GM21515 (cell line): ENCODE measurements at regions not wholly inside any gene's neighbourhood (a gene's known extent, or its start where the extent isn't known, plus 50 kb on each side); places are given as distances from the start of the nearest gene placed in this dataset.
"Not testable (repeated sequence)": the region's sequence is repeated elsewhere in the genome, so short reads cannot be mapped to it uniquely, and the experiment has no call there.

ENCODE experiments used
- ATAC-seq: cut with Tn5 transposase; IDR thresholded peaks from one replicate; pipeline ENCODE4 v1.9.1; 2021; ENCODE audit not compliant: unreplicated experiment

GRCh38 chr11:36777311-36777710 lies 179.3 kb upstream of the RAG2 start:
- no peak for ATAC-seq

- ATAC-seq, result no peak
Observed at GRCh38 chr11:36775756-36776155, 177.7 kb upstream of the RAG2 start.

GRCh38 chr11:36775130-36775529 lies 177.1 kb upstream of the RAG2 start:
- no peak for ATAC-seq

- no peak for ATAC-seq
Observed at GRCh38 chr11:36774603-36775002, 176.6 kb upstream of the RAG2 start.

- peak; percentile 69 for ATAC-seq
Observed at GRCh38 chr11:36763187-36763586, 165.2 kb upstream of the RAG2 start.

GRCh38 chr11:36757075-36757474 lies 159.0 kb upstream of the RAG2 start:
- ATAC-seq, result no peak

GRCh38 chr11:36753960-36754359 lies 155.9 kb upstream of the RAG2 start:
- ATAC-seq, result no peak

DNA sequence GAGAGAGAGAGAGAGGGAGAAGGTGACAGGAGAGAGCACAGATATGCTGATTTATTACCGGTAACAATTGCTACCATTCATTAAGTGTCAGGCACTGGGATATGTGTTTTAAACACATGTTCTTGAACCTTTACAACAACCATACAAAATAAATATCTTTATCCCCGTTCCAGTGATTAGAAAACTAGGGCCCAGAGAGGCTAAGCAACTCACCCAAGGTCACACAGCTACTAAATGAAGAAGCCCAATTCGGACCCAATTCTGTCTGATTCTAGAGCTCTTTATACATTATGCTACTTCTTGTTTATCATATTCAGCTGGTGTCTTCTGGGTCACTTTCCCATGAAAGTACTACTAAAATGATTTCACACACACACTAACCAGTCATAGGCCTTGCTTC lies 154.0 kb upstream of the RAG2 start:
- no peak for ATAC-seq

DNA sequence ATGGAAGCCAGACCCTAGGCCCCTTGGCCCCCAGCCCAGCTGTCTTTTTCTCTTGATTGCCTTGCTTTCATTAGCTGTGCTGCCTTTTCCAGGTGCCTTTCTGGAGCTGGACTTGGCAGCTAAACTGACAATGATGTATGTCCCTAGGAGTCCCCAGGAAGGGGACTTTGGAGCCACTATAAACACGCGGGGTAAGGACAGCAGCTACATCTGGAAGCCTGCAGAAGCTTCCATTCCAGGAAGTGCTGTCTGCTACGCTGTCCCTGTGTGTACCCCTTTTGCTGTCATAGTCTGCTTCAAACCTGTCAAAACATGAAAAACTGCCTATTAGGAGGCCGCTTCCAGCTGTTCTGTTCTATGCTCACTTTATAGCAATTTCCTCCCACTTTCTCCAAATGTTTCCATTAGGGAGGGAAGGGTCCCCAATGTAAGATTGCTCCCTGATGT lies 153.3 kb upstream of the RAG2 start:
- ATAC-seq, result no peak

GRCh38 chr11:36750349-36750748 lies 152.3 kb upstream of the RAG2 start:
- ATAC-seq, result no peak

- ATAC-seq, result no peak
Observed at GRCh38 chr11:36748836-36749235, 150.8 kb upstream of the RAG2 start.

DNA sequence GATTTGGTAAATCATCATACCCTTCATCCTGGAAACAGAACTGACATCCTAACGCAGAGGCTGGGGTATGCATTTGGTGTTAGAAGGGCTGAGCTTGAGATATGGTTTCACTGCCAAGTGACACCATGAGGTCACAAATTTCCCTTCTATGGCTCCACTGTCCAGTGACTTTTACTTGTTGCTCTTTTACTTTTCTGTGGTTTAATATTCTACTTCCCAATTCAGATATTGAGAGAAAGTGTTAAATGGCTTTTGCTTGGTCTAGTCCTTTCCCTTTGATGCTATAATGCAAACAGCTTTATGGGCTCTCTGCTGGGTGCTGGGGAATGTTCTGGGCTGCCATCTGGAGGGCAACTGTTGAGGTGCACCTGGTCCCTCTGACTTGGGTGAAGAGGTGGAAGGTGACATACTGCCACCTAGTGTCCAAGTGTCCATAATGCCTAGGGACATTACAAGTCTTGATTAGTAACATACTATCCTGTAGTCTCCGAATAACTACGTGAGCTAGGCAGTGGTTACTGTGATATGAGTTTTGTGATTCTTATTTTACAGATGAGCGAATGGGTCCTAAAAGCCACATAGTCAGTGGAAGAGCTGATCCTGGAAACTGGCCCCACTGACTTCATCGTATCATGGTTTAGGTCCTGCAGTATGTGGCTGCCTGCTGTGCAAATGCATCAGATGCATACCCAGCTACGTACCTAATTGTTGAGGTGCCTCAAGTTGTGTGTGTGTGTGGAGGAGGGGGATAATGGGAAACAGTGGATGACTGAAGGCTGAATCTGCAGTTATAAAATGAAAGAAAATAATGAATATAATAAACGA lies 149.1 kb upstream of the RAG2 start:
- peak; percentile 96 for ATAC-seq

GRCh38 chr11:36744375-36745168 lies 146.5 kb upstream of the RAG2 start:
- ATAC-seq, result no peak

GRCh38 chr11:36743039-36743438 lies 145.0 kb upstream of the RAG2 start:
- ATAC-seq, result no peak

DNA sequence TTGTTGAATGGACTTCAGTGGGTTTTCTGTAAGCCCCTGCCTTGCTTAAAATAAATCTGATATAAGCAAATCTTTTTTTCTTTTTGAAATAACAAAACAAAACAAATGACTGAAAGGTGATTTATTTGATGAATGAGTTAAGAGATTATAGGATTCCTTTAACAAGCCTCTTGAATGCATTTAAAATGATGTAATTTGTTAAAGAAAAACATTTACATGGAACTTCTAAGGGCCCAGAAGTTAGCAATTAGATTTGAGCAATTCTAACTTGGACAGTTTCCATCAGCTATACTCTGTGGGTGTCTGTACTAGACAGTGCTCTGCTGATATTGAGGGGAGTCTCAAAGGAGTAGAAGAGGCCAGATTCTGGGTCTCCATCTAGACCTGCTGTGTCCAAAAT lies 143.5 kb upstream of the RAG2 start:
- no peak for ATAC-seq

GRCh38 chr11:36738292-36738861 lies 140.3 kb upstream of the RAG2 start:
- no peak for ATAC-seq

GRCh38 chr11:36736103-36736502 lies 138.1 kb upstream of the RAG2 start:
- no peak for ATAC-seq

- ATAC-seq, result not testable (repeated sequence)
Observed at GRCh38 chr11:36733721-36734120, 135.7 kb upstream of the RAG2 start.

DNA sequence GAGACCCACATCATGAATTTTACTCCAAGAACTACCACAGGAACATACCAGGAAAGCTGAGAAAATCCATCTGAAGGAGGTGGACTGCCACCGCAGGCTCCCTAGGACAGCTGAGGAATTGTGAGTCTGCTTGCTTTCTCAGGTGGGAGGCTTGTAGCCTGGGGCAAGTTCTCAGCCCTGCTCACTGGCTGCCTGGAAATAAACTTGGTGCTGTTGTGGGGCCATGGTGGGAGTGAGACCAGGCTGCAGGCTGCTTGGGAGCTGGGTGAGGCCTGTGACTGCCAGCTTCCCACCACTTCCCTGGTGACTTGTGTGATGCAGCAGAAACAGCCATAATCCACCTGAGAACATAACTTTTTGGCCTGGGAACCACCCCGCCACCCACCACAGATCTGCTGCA lies 132.7 kb upstream of the RAG2 start:
- ATAC-seq, result no peak

DNA sequence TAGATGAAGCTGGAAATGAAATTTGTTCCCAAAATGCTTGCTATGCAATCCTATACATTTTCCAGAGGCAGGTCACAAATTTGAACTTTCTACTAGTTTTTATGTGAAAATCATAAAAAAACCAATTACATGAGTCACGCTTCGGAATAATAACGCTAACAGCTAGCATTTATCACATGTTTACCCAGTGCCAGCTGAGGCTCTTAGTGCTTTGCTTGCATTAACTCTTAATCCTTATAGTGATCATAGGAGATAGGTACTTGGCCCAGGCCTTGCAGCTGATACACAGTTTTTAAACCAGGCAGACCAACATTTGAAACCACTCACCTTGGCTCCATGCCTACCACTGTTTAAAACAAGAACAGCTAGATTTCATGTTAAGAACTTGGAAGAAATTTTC lies 131.8 kb upstream of the RAG2 start:
- no peak for ATAC-seq

DNA sequence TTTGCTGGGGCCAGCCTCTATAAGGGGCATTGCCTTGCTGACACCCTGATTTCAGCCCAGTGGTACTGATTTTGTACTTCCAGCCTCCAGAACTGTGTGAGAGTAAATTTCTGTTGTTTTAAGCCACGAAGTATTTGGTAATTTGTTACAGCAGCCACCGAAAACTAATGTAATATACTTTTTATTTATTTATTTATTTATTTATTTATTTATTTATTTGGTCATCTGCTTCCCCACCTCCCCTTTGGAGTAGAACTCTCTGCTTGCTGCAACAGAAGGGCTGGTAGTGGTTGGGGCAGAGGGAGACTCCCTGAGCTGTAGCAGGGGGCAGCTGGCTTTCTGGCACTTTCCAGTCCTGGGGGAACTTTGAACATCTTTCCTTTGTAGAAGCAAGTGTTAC lies 128.4 kb upstream of the RAG2 start:
- ATAC-seq, result no peak
